ENCODE measurements at regions not wholly inside any gene's neighbourhood (a gene's known extent, or its start where the extent isn't known, plus 50 kb on each side); places are given as distances from the start of the nearest gene placed in this dataset.

- Histone ChIP-seq H3K4me3 (ENCODE audit: low read depth, low read length) (no peak overlapping the region), H3K36me3 (ENCODE audit: control insufficient read depth, insufficient read depth, low read length) (no peaks in the 10 kb centered on the region), H3K27me3 (ENCODE audit: control insufficient read depth, insufficient read depth, low read length) (no peaks in the 10 kb centered on the region)
- FAIRE-seq = no peak
- no peak for TF ChIP-seq CTCF (IDR thresholded peaks at IDR 0.05; ENCODE audit: insufficient read depth, low read length, severe bottlenecking)
- no peak for DNase-seq (ENCODE audit: low read depth)
Observed at GRCh38 chr16:59290718-59291117, 556.6 kb upstream of the GOT2 start.

GRCh38 chr16:59289151-59289550, 555.0 kb upstream of the GOT2 start:
- TF ChIP-seq CTCF (IDR thresholded peaks at IDR 0.05; ENCODE audit: insufficient read depth, low read length, severe bottlenecking) = no peak
- DNase-seq (ENCODE audit: low read depth) (no peak), FAIRE-seq (no peak)
- H3K27me3 ChIP-seq (ENCODE audit: control insufficient read depth, insufficient read depth, low read length) = no peaks in the 10 kb centered on the region
- no peak overlapping the region for H3K4me3 ChIP-seq (ENCODE audit: low read depth, low read length)
- no peaks in the 10 kb centered on the region for H3K36me3 ChIP-seq (ENCODE audit: control insufficient read depth, insufficient read depth, low read length)

- no peak overlapping the region for H3K4me3 ChIP-seq (ENCODE audit: low read depth, low read length)
- no peaks in the 10 kb centered on the region for H3K27me3 ChIP-seq (ENCODE audit: control insufficient read depth, insufficient read depth, low read length)
- no peaks in the 10 kb centered on the region for H3K36me3 ChIP-seq (ENCODE audit: control insufficient read depth, insufficient read depth, low read length)
- no peak for TF ChIP-seq CTCF (IDR thresholded peaks at IDR 0.05; ENCODE audit: insufficient read depth, low read length, severe bottlenecking)
- FAIRE-seq = no peak
- no peak for DNase-seq (ENCODE audit: low read depth)
Observed at GRCh38 chr16:59274141-59274540, 540.0 kb upstream of the GOT2 start.

GRCh38 chr16:59263955-59264354, 529.8 kb upstream of the GOT2 start:
- H3K4me3 ChIP-seq (ENCODE audit: low read depth, low read length) = no peak overlapping the region
- DNase-seq (ENCODE audit: low read depth) (no peak), FAIRE-seq (no peak)
- H3K27me3 ChIP-seq (ENCODE audit: control insufficient read depth, insufficient read depth, low read length) = no peaks in the 10 kb centered on the region
- no peak for TF ChIP-seq CTCF (IDR thresholded peaks at IDR 0.05; ENCODE audit: insufficient read depth, low read length, severe bottlenecking)
- no peaks in the 10 kb centered on the region for H3K36me3 ChIP-seq (ENCODE audit: control insufficient read depth, insufficient read depth, low read length)

GRCh38 chr16:59260892-59261291, 526.8 kb upstream of the GOT2 start:
- H3K4me3 ChIP-seq (ENCODE audit: low read depth, low read length) = no peak overlapping the region
- TF ChIP-seq CTCF (IDR thresholded peaks at IDR 0.05; ENCODE audit: insufficient read depth, low read length, severe bottlenecking) = no peak
- FAIRE-seq (no peak), DNase-seq (ENCODE audit: low read depth) (no peak)
- H3K36me3 ChIP-seq (ENCODE audit: control insufficient read depth, insufficient read depth, low read length) = no peaks in the 10 kb centered on the region
- H3K27me3 ChIP-seq (ENCODE audit: control insufficient read depth, insufficient read depth, low read length) = no peaks in the 10 kb centered on the region

GRCh38 chr16:59259950-59260319, 525.8 kb upstream of the GOT2 start:
- Histone ChIP-seq H3K4me3 (ENCODE audit: low read depth, low read length) (no peak overlapping the region), H3K27me3 (ENCODE audit: control insufficient read depth, insufficient read depth, low read length) (no peaks in the 10 kb centered on the region), H3K36me3 (ENCODE audit: control insufficient read depth, insufficient read depth, low read length) (no peaks in the 10 kb centered on the region)
- FAIRE-seq (no peak), DNase-seq (ENCODE audit: low read depth) (no peak)
- TF ChIP-seq CTCF (IDR thresholded peaks at IDR 0.05; ENCODE audit: insufficient read depth, low read length, severe bottlenecking) = no peak

Measured in bronchial epithelial cell (primary cell).